H1 (cell line): ENCODE measurements at regions not wholly inside any gene's neighbourhood (a gene's known extent, or its start where the extent isn't known, plus 50 kb on each side); places are given as distances from the start of the nearest gene placed in this dataset.

Source experiments
- PHF8 ChIP-seq: fragments of 200-600 bp; sonication (generic); conservative IDR thresholded peaks from 2 replicates; pipeline ENCODE4 v1.7.1; 2012; ENCODE audit warnings: low read depth, mild to moderate bottlenecking, inconsistent platforms, low read length, moderate library complexity
- TF ChIP-seq, protein P1 (sequence below): fragments of 300-600 bp; sonication (generic); IDR thresholded peaks from 2 replicates; pipeline ENCODE4 v1.7.1; 2012; ENCODE audit warnings: low read length, moderate library complexity, mild to moderate bottlenecking, inconsistent platforms; ENCODE audit not compliant: insufficient replicate concordance

DNA sequence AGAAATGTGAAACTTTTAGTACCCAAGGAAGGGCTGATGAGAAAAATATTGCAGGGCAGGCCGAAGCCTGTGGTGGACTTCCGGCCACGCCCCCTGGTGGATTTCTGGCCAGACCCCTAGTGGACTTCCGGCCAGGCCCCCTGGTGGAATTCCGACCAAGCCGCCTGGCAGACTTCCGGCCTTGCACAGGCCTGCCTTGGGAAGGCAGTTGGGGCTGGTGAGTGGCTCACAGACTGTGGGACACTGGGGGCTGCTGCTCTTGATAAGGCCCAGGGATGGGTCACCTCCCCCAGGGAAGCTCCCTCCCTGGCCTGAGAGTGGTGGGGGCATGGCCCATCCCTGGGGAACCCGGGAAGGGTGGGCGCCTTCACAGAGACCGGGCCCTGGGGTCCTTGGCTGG lies 116.4 kb upstream of the MKI67 start (continued):
- TF ChIP-seq, protein P1, sequence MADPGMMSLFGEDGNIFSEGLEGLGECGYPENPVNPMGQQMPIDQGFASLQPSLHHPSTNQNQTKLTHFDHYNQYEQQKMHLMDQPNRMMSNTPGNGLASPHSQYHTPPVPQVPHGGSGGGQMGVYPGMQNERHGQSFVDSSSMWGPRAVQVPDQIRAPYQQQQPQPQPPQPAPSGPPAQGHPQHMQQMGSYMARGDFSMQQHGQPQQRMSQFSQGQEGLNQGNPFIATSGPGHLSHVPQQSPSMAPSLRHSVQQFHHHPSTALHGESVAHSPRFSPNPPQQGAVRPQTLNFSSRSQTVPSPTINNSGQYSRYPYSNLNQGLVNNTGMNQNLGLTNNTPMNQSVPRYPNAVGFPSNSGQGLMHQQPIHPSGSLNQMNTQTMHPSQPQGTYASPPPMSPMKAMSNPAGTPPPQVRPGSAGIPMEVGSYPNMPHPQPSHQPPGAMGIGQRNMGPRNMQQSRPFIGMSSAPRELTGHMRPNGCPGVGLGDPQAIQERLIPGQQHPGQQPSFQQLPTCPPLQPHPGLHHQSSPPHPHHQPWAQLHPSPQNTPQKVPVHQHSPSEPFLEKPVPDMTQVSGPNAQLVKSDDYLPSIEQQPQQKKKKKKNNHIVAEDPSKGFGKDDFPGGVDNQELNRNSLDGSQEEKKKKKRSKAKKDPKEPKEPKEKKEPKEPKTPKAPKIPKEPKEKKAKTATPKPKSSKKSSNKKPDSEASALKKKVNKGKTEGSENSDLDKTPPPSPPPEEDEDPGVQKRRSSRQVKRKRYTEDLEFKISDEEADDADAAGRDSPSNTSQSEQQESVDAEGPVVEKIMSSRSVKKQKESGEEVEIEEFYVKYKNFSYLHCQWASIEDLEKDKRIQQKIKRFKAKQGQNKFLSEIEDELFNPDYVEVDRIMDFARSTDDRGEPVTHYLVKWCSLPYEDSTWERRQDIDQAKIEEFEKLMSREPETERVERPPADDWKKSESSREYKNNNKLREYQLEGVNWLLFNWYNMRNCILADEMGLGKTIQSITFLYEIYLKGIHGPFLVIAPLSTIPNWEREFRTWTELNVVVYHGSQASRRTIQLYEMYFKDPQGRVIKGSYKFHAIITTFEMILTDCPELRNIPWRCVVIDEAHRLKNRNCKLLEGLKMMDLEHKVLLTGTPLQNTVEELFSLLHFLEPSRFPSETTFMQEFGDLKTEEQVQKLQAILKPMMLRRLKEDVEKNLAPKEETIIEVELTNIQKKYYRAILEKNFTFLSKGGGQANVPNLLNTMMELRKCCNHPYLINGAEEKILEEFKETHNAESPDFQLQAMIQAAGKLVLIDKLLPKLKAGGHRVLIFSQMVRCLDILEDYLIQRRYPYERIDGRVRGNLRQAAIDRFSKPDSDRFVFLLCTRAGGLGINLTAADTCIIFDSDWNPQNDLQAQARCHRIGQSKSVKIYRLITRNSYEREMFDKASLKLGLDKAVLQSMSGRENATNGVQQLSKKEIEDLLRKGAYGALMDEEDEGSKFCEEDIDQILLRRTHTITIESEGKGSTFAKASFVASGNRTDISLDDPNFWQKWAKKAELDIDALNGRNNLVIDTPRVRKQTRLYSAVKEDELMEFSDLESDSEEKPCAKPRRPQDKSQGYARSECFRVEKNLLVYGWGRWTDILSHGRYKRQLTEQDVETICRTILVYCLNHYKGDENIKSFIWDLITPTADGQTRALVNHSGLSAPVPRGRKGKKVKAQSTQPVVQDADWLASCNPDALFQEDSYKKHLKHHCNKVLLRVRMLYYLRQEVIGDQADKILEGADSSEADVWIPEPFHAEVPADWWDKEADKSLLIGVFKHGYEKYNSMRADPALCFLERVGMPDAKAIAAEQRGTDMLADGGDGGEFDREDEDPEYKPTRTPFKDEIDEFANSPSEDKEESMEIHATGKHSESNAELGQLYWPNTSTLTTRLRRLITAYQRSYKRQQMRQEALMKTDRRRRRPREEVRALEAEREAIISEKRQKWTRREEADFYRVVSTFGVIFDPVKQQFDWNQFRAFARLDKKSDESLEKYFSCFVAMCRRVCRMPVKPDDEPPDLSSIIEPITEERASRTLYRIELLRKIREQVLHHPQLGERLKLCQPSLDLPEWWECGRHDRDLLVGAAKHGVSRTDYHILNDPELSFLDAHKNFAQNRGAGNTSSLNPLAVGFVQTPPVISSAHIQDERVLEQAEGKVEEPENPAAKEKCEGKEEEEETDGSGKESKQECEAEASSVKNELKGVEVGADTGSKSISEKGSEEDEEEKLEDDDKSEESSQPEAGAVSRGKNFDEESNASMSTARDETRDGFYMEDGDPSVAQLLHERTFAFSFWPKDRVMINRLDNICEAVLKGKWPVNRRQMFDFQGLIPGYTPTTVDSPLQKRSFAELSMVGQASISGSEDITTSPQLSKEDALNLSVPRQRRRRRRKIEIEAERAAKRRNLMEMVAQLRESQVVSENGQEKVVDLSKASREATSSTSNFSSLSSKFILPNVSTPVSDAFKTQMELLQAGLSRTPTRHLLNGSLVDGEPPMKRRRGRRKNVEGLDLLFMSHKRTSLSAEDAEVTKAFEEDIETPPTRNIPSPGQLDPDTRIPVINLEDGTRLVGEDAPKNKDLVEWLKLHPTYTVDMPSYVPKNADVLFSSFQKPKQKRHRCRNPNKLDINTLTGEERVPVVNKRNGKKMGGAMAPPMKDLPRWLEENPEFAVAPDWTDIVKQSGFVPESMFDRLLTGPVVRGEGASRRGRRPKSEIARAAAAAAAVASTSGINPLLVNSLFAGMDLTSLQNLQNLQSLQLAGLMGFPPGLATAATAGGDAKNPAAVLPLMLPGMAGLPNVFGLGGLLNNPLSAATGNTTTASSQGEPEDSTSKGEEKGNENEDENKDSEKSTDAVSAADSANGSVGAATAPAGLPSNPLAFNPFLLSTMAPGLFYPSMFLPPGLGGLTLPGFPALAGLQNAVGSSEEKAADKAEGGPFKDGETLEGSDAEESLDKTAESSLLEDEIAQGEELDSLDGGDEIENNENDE = no peak
- TF ChIP-seq PHF8 = no peak
